ENCODE measurements at regions not wholly inside any gene's neighbourhood (a gene's known extent, or its start where the extent isn't known, plus 50 kb on each side); places are given as distances from the start of the nearest gene placed in this dataset.

DNA sequence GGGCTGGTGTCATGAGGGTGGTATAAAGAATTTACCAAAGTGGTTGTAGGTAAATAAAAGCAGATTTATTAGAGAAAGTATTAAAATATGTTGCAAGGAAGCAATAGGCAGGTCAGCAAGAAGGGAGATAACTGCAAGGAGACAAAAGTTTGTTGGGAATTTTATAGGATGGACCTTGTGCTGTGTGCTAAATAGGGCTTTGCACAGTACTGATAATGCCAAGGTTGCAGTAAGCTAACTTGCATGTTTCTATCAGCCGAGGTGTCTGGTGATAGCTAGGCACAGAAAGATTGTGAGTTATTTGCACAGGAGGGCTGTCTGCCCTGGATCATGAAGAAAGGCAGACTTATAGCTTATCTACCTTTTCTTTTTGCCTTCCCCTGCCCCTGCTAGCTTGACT, 102.5 kb upstream of the SPRED1 start:
- H3K4me3 ChIP-seq: no peak overlapping the region
- H3K4me1 ChIP-seq: no peaks in the 10 kb centered on the region
- intact Hi-C loops (cut with DNase I): no loop called here
- H3K27me3 ChIP-seq: no peaks in the 10 kb centered on the region
- TF ChIP-seq, protein P1, sequence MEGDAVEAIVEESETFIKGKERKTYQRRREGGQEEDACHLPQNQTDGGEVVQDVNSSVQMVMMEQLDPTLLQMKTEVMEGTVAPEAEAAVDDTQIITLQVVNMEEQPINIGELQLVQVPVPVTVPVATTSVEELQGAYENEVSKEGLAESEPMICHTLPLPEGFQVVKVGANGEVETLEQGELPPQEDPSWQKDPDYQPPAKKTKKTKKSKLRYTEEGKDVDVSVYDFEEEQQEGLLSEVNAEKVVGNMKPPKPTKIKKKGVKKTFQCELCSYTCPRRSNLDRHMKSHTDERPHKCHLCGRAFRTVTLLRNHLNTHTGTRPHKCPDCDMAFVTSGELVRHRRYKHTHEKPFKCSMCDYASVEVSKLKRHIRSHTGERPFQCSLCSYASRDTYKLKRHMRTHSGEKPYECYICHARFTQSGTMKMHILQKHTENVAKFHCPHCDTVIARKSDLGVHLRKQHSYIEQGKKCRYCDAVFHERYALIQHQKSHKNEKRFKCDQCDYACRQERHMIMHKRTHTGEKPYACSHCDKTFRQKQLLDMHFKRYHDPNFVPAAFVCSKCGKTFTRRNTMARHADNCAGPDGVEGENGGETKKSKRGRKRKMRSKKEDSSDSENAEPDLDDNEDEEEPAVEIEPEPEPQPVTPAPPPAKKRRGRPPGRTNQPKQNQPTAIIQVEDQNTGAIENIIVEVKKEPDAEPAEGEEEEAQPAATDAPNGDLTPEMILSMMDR (IDR thresholded peaks at IDR 0.05): no peak
- H3K36me3 ChIP-seq: no peaks in the 10 kb centered on the region
- no peak overlapping the region for H3K27ac ChIP-seq
- DNase-seq (no peak), ATAC-seq (no peak)
- peaks cover 0 to 27% of the 10 kb centered on the region in 2 donors for H3K9me3 ChIP-seq

DNA sequence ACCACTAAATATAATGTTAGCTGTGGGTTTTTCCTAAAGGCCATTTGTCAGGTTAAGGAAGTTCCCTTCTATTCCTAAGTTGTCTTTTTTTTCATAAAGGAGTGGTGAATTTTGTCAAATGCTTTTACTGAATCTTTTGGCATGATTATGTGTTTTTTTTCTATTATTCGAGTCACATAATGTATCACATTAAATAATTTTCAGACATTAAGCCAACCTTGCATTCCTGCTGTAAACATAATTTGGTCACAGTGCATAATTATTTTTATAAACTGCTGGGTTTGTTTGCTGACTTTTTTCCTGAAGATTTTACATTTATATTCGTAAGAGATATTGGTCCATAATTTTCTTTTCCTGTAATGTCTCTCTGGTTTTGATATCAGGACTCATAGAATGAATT, 101.8 kb upstream of the SPRED1 start:
- Histone ChIP-seq H3K4me3 (no peak overlapping the region), H3K4me1 (no peaks in the 10 kb centered on the region), H3K27me3 (no peaks in the 10 kb centered on the region), H3K27ac (no peak overlapping the region), H3K9me3 (peaks cover 0 to 27% of the 10 kb centered on the region in 2 donors), H3K36me3 (no peaks in the 10 kb centered on the region)
- TF ChIP-seq, protein P1 (IDR thresholded peaks at IDR 0.05): no peak
- ATAC-seq (no peak), DNase-seq (no peak)
- intact Hi-C loops (cut with DNase I): no loop called here

- Histone ChIP-seq H3K4me1 (no peaks in the 10 kb centered on the region), H3K27me3 (no peaks in the 10 kb centered on the region), H3K4me3 (no peak overlapping the region), H3K27ac (no peak overlapping the region), H3K9me3 (peaks cover 0 to 35% of the 10 kb centered on the region in 2 donors), H3K36me3 (no peaks in the 10 kb centered on the region)
- no peak for DNase-seq
- TF ChIP-seq, protein P1 (IDR thresholded peaks at IDR 0.05): no peak
- no peak for ATAC-seq
- intact Hi-C loops (cut with DNase I): no loop called here
These were observed 98.9 kb upstream of the SPRED1 start for GRCh38 chr15:38153781-38154180.

DNA sequence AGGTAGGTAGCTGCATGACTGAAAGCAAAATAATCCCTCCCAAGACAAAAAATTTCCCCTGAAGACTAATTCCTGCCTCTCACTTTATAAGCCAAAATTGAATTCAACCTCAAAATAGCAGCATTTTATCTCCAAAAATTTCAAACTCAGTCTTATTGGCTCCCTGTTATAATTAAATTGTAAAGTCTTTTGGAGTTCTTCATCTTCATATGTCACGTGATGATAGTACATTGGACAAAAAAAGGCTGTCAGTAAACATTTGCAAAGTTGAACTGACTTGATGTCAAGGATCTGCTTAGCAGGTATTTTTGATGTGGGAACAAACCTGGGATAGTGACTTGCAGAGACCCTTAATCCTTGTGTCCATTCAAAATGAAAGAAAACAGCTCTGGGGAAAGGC, 98.4 kb upstream of the SPRED1 start:
- H3K4me3 ChIP-seq: no peak overlapping the region
- TF ChIP-seq, protein P1 (IDR thresholded peaks at IDR 0.05): no peak
- intact Hi-C loops (cut with DNase I): no loop called here
- H3K9me3 ChIP-seq: peaks cover 0 to 32% of the 10 kb centered on the region in 2 donors
- no peaks in the 10 kb centered on the region for H3K27me3 ChIP-seq
- DNase-seq (no peak), ATAC-seq (no peak)
- H3K27ac ChIP-seq: no peak overlapping the region
- H3K4me1 ChIP-seq: no peaks in the 10 kb centered on the region
- no peaks in the 10 kb centered on the region for H3K36me3 ChIP-seq

- Histone ChIP-seq H3K27ac (no peak overlapping the region), H3K36me3 (no peaks in the 10 kb centered on the region), H3K4me1 (no peaks in the 10 kb centered on the region), H3K9me3 (peaks cover 0 to 29% of the 10 kb centered on the region in 2 donors), H3K4me3 (no peak overlapping the region), H3K27me3 (no peaks in the 10 kb centered on the region)
- TF ChIP-seq, protein P1 (IDR thresholded peaks at IDR 0.05): no peak
- no peak for DNase-seq
- intact Hi-C loops (cut with DNase I): no loop called here
- no peak for ATAC-seq
These were observed 97.8 kb upstream of the SPRED1 start for GRCh38 chr15:38154837-38155236.

Data from left lung (tissue), 4 donors.